Mucosa of gallbladder (tissue), 1 donor: ENCODE measurements at regions not wholly inside any gene's neighbourhood (a gene's known extent, or its start where the extent isn't known, plus 50 kb on each side); places are given as distances from the start of the nearest gene placed in this dataset.
"Not testable (repeated sequence)": the region's sequence is repeated elsewhere in the genome, so short reads cannot be mapped to it uniquely, and the experiment has no call there.

ENCODE experiments used
- DNase-seq: peaks from one replicate; pipeline ENCODE4 v3.0.0-alpha.2; 2020; ENCODE audit warnings: low spot score
- donor health status: DM: no; HTN: no; CAD: no.

DNA sequence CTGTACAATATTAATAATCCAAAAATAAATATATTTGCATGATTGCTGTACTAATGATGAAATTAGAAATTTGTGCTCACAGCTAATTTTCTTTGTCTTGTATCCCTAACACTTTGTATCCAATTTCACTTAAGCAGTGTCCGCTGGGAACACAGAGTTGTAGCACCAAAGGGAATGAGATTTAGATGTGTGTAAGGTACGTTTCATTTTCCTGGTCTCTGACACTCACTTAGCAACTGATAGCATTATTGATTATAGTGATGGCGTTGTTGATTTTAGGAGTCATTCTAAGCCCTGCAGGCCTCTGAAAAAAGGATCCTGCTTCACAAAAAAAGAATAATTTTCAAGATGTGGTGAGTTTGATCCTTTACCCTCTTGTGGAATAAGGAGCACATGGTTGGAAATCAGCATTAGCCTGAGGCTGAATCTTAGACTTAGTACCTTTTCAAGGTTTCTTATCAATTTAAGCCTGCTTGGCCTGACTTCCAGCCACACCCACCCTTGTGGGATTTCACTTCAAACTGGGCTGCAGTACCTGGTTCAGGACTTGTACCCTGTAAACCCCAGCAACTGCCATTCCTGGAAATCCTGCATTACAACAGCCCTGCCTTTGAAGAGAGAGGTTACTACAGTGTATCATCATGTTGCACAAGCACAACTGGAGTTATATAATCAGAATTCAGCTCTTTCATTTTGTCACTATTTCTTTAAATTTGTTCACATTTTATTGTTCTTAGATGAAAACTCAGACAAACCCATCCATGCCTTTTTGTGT lies 116.2 kb downstream of the RND3 start:
- no peak for DNase-seq

DNA sequence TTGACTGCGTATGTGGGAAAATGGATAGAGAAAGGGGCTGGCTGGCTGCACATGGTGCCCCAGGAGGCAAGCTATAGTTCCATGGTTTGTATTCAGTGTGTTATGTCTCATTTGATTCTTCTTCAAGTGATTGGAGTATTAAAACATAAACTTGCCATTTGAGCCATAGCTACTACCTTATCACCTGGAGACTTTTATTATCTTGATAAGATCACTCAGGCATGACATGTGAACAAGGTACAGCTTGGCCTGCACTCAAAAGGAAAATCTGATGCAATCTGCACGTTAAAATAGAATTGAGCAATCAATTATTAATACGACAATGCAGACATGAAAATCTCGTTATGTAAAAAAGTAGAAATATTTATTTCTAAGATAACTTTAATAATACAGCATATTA lies 116.9 kb downstream of the RND3 start:
- peak; percentile 29 for DNase-seq

DNA sequence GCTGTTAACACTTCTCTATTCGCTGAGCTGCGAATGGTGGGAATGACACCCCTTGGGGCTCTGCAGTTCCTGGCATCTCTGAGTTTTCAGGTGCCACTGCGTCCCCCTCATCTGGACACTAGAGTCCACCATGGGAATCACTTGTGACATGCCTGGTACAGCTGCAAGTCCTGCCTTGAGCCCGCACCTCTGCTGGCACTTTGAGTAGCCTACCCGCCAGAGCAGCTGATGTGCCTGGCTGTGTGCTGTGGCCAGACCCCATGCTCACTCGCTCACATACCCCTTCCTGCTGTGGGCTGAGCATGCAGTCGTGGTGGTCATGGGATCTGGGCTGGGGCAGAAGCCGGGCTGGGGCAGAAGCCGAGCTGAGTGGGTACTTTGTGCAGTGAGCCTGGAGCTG lies 117.6 kb downstream of the RND3 start:
- no peak for DNase-seq

DNA sequence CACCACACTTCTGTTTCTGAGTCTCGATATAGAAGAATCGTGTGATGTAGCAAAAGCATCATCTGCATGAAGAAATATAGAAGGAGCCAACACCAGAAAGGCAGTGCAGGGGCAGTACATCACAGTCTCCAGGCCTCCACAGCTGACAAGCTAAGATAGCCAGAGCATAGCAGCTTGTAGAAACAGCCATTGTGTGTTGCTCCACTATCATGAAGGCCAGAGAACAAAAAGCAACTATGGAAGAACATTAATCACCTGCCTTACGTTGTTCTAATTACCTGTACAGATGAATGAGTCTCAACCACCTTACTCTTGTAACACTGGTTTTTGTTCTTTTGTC lies 129.0 kb downstream of the RND3 start:
- DNase-seq, result no peak

DNA sequence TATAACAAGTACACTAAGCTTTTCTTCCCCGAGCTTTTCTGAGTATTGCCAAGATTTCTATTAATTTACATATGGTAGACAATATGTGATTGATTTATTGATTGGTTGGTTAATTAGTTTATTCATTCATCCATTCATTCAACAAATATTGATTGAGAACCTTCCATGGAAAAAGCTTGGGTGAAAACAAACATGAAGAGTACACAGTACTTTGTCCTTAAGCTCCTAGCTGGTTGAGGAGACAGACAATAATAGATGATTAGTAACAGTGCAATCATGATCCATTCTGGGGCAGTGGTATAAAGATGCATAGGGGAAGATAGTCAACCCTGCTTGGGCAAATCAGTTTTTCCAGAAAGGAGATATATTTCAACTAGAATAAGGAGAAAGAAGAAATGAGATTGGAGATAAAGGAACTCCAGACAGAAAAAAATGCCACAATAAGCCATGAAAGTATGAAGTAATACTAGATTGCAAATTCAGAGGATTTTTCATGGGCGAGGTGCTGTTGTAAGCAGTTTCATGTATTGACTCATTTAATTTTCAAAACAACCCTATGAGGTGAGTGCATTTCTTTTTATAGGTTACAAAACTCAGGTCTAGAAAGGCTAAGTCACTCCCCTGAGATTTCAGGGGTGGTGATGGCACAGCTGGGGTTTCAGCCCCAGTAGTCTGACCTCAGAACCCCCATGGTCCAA lies 129.5 kb downstream of the RND3 start:
- no peak for DNase-seq

DNA sequence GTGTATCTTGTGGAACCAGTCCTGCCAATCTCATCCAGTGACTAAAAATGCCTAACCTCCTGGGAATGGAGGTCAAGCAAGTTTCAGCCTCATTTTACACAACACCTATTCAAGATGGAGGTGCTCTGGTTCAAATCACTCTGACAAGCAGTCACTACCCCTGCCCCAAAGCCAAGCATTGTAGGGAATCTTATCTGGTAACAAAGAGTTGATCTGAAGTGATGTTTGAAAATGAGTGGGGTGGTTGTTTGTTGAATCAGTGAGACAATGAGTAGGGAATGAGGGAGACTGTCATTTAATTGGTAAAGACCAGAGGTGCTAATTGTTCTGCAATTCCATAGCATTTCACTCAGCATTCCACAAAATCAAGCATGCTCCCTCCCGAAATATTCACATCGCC lies 132.0 kb downstream of the RND3 start:
- no peak for DNase-seq

DNA sequence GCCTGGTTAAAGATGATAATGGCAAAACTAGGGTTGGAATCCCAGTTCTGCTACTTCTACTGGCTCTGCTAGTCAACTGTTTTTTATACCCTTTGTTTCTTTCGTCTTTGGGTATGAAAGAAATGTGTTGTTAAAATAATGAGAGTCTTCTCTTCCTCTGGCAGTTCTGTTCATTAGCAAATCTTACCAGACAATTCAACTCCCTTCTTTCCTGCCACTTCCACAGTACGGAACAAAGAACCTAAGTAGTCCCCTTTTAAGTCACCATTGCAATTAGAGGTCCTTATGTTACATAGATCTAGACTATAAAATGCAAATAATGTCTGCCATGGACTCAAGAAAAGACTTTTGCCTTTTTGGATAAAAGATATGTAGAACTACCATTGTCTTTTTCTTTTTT lies 134.1 kb downstream of the RND3 start:
- no peak for DNase-seq

DNA sequence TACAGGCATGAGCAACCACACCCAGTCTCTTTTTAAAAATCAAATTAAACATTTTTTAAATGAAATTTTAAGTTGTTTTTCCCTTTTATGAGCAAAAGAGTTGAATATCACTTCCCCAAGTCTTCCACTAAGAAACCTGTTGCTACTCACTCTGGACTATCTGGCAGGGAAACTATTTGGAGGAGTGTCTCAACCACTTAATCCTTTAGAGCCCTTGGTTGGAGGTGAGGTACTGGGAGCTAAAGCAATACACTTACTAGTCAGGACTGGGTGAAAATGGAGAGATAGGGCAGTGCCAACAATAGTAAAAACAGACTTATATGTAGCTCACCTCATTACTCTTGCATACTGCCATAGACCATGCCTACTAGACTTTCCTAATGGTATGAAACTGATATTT lies 135.5 kb downstream of the RND3 start:
- DNase-seq, result no peak

DNA sequence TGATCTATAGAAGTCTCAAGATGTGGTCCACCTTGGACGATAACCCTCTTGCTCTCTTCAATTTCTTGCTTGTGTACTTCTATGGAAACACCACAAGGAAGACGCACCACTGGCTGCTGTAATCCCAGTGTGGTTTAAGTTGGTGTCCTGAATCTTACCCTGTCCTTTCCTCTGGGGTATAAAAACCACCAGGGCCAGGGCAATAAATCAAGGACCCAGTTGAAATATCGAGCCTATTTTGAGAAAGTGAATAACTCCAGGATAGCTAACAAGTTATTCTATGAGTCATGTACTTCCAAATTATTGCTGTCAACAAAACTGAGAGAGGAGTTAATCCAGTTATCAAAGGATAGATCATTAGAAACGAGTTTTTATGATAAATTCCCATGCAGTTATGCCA lies 137.0 kb downstream of the RND3 start:
- no peak for DNase-seq

DNA sequence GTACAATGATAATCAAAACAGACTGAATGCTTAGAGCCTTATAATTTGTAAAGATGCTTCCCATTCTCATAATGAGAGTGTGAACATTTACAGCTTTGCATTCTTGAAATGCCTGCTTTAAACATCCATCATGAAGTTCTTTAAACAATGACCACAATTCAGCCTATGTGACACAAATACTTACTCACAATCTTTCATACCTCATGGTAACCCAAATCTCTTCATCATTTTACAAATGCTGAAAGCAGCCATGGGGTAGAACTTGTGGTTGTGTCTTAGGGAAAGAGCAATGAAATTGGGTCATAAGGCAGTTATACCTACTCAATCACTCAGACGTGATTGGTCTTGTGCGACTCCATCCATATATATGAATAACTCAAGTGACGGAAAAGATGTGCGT lies 140.7 kb downstream of the RND3 start:
- DNase-seq, result no peak

DNA sequence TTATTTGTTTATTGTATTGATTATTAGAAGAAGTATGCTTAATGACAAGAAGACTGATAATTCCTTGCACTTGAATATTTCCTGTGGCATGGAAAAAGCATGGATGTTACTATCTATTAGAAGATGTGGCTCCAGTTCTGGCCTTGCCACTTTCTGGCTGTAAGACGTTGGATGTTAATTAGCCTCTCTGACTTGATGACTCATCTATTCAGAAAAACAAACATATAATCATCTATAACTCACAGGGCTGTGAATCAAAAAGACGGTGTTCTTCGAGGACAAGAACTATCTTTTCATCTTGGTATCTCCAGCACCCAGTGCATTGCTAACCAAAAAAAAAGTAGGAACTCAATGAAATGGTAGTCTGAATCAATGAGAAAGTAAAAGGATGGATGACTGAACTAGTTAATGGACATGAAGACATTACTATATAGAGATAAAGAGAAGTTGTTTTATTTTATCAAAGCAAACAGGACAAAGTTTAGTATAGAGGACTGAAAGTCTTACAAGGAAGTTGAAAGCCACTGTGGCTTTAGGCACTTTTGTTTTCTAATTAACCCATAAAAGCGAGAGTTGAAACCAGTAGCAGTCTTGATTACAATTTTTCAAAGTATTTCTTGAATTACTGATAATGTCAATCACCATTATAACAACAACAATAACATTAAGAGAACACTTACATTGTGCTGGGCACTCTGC lies 145.3 kb downstream of the RND3 start:
- no peak for DNase-seq

DNA sequence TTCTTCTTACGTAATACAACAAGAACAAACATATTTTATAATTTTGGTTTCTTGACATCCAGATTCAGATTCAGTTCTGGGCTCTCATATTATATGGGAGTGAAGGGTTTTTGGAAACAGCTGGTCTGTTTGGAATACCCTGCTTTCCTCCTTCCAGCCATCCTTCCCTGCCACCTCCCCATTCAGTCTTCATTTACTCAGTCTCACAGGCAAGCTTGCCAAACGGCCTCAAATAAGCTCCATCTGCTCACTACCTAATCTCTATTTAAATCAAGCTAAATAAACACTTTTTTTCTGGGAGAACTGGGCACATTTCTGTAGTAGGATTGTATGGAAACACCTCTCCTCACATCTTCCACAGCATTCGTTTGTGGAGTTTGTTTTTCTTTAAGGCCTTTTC lies 147.5 kb downstream of the RND3 start:
- DNase-seq, result no peak

DNA sequence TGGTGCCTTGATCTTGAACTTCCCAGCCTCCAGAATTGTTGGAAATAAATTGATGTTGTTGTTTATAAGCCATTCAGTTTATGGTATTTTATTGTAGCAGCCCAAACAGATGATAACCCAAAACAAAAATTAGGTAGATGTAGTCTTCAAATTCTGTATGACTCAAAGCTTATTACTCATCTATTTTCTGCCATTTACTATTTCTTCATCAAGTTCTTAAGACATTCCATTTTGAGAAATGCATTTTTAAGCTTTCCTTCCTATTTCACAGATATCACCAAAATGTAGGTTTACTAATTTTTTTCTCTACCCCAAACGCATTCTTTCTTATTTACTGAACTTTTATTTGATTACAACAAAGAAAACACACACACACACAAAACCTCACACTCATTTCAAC lies 148.2 kb downstream of the RND3 start:
- DNase-seq, result no peak

DNA sequence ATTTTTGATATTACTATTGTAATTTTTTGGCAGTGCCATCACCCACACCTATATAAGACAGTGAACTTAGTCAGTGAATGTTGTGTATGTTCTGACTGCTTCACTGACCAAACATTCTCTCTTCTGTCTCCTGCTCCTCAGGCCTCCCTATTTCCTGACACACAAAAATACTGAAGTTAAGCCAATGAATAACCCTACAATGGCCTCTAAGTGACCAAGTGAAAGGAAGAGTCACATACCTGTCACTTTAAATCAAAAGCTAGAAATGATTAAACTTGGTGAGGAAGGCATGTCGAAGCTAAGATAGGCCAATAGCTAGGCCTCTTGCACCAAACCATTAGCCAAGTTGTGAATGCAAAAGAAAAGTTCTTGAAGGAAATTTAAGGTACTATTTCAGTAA lies 151.9 kb downstream of the RND3 start:
- no peak for DNase-seq

DNA sequence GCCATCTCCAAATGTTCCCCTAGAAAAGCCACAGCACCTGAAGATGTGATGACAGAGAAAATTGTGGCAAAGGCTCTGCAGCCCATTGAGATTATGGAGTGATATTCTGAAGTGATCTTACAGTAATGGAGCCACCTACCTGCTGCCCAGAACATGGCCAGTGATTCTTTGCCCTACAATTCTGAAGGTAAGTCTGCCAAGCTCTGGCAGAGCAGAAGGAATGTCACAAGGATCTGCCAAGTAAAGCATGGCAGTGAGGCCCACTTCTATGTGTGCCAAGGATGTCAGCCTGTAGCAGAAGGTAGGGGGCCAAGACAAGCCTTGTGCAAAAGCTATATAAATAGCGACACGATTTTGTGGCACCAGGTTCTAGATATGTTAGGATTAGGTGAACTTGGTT lies 155.1 kb downstream of the RND3 start:
- DNase-seq, result no peak

DNA sequence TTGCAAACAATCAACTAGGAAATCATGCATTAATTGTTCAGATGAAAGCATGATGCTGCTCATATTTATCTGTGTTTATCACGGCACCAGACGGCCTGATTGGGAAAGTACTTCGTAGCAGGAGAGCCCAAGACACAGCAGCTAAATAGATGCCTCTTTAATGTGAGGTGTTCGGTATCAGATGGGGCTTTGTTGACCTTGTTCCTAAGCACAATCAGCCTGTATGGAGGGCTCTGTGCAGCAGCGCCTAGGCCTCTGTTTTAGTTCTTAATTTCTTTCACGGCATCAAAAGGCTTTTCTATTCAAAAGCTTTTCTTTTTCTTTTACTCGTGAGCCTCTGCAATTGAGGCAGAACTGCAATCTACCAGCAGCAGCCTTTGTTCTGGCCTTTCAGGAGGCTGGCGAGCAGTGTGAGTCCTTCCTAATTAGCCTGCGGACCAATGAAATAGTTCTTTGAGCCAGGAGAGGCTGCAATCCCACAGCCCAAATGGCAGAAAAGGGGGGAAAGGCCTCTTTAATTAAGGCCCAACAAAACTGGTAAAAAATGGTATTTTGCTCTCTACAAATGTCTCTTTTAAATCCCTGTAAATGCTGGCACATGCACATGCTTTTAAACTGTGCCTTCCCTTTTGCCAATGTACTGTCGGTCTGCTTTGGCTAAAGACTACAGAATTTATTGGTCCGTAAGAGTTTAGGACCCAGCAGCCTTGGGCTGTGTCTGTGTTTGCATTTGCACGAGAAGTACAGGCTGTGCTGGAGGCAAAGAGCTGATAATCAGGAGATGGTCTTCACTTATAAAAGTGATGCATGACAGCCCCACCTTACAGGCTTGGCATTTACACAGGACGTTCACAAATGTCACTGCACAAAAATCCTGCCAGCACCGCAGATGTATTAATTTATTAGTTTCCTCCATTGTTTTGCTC lies 159.6 kb downstream of the RND3 start:
- DNase-seq, result no peak

DNA sequence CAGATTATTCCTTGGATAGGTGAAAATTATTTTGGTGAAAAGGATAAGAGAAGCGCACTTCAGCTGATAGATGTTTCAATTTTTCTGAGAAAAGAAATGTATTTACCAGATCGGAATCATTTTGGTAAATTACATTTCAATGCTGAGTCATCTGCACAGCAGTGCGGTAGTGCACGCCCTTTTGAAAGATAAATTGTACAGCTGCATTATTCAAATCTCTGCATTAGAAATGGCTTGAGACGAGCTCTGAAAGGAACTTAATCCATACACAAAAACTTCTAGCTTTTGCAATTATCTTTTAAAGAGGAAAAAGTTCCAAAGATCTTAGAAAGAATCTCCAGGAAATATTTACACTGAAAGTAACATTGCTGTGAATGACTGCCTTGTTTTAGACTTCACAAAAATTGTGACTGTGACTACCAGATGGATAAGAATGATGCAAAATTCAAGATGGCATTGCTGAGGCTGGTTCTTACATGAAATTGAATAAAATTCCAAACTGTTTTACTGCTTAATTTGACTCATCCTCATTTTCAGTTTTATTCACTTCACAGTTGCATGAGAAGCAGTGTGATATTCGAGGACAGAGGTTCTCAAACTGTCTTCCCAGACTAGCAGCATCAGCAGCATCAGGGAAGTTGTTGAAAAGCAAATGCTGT lies 161.7 kb downstream of the RND3 start:
- no peak for DNase-seq

DNA sequence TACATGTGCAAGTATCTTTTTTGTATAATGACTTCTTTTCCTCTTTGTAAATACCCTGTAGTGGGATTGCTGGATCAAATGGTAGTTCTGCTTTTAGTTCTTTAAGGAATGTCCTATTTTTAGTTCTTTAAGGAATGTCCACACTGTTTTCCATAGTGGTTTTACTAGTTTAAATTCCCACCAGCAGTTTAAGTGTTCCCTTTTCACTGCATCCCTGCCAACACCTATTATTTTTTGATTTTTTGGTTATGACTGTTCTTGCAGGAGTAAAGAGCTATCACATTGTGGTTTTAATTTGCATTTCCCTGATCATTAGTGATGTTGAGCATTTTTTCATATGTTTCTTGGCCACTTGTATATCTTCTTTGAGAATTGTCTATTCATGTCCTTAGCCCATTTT lies 164.4 kb downstream of the RND3 start:
- not testable (repeated sequence) for DNase-seq

DNA sequence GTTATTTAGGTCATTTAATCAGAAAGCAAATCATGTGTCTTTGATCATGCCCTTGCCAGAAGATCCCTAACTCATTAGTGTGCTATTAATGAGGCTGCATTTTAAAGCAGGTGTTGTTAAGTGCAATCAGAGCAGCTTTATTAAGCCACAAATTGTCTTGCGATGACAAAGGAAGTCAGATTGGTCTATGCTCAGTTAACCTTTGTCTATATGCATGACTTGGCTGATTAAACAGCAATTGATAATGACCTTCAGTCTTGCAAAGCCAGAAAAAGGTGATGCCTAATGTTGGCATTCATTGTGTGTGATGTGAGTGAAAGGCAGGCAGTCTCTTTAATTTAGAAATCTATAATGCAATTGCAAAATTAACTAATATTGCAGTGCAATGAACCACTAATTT lies 166.9 kb downstream of the RND3 start:
- DNase-seq, result no peak

DNA sequence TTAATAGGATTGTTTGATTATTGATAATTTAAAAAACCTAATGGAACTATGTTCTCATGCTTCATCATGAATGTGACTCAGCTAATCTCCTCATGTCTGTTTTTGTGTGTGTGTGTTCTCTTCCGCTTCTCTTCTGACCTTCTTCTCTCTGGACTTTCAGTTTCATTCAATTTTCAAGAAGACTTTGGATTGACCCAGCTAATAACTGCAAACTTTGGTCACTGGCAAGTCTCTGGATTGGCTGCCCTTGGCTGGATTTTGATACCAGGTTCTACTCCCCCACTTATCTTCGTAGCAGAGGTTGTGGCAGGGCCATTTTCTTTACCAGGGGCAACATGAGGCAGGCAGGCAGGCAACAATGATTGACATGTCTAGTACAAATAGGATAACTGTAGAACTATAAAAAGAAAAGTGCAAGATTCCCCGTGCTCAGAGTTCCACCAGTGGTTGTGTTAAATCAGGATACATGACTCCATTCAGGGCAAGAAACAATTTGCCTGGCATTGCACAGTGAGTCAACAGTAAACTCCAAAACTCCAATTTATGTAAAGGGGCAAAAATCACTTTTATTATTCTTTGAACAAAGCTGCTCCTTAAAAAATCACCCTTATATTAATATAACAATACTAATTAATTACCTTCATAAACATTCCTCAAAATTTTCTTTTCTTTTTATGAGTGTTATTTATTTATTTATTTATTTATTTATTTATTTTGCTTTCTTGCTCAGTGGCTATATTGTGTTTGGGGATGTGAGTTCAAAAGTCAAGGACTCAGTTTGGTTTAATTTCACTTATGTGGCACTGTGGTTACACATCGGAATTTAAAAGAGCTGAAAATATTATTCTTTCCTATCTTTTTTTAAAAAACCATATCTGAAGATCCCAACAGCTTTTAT lies 167.6 kb downstream of the RND3 start:
- DNase-seq, result no peak

DNA sequence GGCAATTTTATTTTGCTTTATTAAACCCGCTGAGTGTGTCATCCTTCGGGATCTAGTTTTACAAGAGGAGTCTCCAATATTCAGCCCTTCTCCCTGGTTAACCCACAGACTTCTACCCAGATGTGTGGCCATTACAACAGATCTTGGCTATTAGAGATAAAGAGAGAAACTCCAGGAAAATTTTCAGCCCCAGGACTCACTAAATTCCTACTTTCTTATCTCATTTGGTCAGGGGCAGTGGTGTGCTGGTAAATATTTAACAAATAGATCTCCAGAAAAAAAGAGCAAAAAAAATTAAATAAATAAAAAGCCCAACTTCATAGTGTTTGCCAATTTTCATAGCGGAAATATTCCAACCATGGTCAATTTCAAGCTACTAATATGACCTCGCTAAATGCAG lies 168.4 kb downstream of the RND3 start:
- DNase-seq, result no peak
